Trophoblast cell (in vitro differentiated cells and primary cell): ENCODE measurements at regions not wholly inside any gene's neighbourhood (a gene's known extent, or its start where the extent isn't known, plus 50 kb on each side); places are given as distances from the start of the nearest gene placed in this dataset.
"Not testable (repeated sequence)": the region's sequence is repeated elsewhere in the genome, so short reads cannot be mapped to it uniquely, and the experiment has no call there.

Experiments
- DNase-seq, 2 donors: peaks; one replicate each; pipeline ENCODE4 v3.0.0-alpha.2; 2016
- H2AFZ ChIP-seq: 2 replicates; pipeline ENCODE4 v1.6.1; 2013; ENCODE audit warnings: low read length, moderate library complexity, mild to moderate bottlenecking; ENCODE audit not compliant: insufficient read depth, poor library complexity
- H2AK5ac ChIP-seq: 2 replicates; pipeline ENCODE4 v1.6.1; 2013; ENCODE audit warnings: mild to moderate bottlenecking, low read length
- H2BK120ac ChIP-seq: 2 replicates; pipeline ENCODE4 v1.6.1; 2013; ENCODE audit warnings: low read length, mild to moderate bottlenecking, moderate library complexity; ENCODE audit not compliant: insufficient read depth, poor library complexity
- H2BK12ac ChIP-seq: 2 replicates; pipeline ENCODE4 v1.6.1; 2013; ENCODE audit warnings: mild to moderate bottlenecking, low read length, moderate library complexity
- H2BK5ac ChIP-seq: 2 replicates; pipeline ENCODE4 v1.6.1; 2013; ENCODE audit warnings: low read length, low read depth, moderate library complexity, mild to moderate bottlenecking; ENCODE audit not compliant: poor library complexity
- H3K14ac ChIP-seq: 2 replicates; pipeline ENCODE4 v1.6.1; 2013; ENCODE audit warnings: mild to moderate bottlenecking, low read length
- H3K18ac ChIP-seq: 2 replicates; pipeline ENCODE4 v1.6.1; 2013; ENCODE audit warnings: mild to moderate bottlenecking, low read length
- H3K23ac ChIP-seq: 2 replicates; pipeline ENCODE4 v1.6.1; 2013; ENCODE audit warnings: low read length
- H3K27ac ChIP-seq: 2 replicates; pipeline ENCODE4 v1.5.1; 2013; ENCODE audit warnings: low read depth, mild to moderate bottlenecking, inconsistent platforms, low read length, moderate library complexity
- H3K27me3 ChIP-seq: 2 replicates; pipeline ENCODE4 v1.6.1; 2013; ENCODE audit warnings: inconsistent platforms, mild to moderate bottlenecking, low read length, moderate library complexity; ENCODE audit not compliant: insufficient read depth
- H3K36me3 ChIP-seq, 2 experiments: 1 replicate in 1 of 2; 2 replicates in 1 of 2; pipeline ENCODE4 v1.6.1; 2013; ENCODE audit warnings: low read length in 2 of 2, mild to moderate bottlenecking in 2 of 2, moderate library complexity in 1 of 2; ENCODE audit not compliant: insufficient read depth in 2 of 2, control insufficient read depth in 1 of 2
- H3K4ac ChIP-seq: 2 replicates; pipeline ENCODE4 v1.6.1; 2013; ENCODE audit warnings: low read depth, mild to moderate bottlenecking, low read length, moderate library complexity
- H3K4me1 ChIP-seq, 2 experiments: 1 replicate in 1 of 2; 2 replicates in 1 of 2; pipeline ENCODE4 v1.6.1; 2013; ENCODE audit warnings: low read length in 2 of 2, mild to moderate bottlenecking in 2 of 2, moderate library complexity in 1 of 2; ENCODE audit not compliant: insufficient read depth in 2 of 2, control insufficient read depth in 1 of 2
- H3K4me2 ChIP-seq: 2 replicates; pipeline ENCODE4 v1.6.1; 2013; ENCODE audit warnings: inconsistent platforms, mild to moderate bottlenecking, low read length, moderate library complexity
- H3K4me3 ChIP-seq: 2 replicates; pipeline ENCODE4 v1.5.1; 2013; ENCODE audit warnings: mild to moderate bottlenecking, low read depth, low read length, inconsistent platforms
- H3K79me1 ChIP-seq: one replicate; pipeline ENCODE4 v1.6.1; 2013; ENCODE audit warnings: low read length
- H3K79me2 ChIP-seq: 2 replicates; pipeline ENCODE4 v1.6.1; 2013; ENCODE audit warnings: low read length, mild to moderate bottlenecking; ENCODE audit not compliant: control insufficient read depth, insufficient read depth, poor library complexity
- H3K9ac ChIP-seq: 2 replicates; pipeline ENCODE4 v1.6.1; 2013; ENCODE audit warnings: mild to moderate bottlenecking, low read length
- H3K9me3 ChIP-seq: 2 replicates; pipeline ENCODE4 v1.6.1; 2013; ENCODE audit warnings: low read depth, mild to moderate bottlenecking, control low read depth, inconsistent platforms, low read length; ENCODE audit not compliant: insufficient read depth
- H4K12ac ChIP-seq: 2 replicates; pipeline ENCODE4 v1.6.1; 2013; ENCODE audit warnings: low read depth, mild to moderate bottlenecking, low read length, moderate library complexity
- H4K8ac ChIP-seq: 2 replicates; pipeline ENCODE4 v1.6.1; 2013; ENCODE audit warnings: low read depth, mild to moderate bottlenecking, low read length, moderate library complexity
- H4K91ac ChIP-seq: one replicate; pipeline ENCODE4 v1.6.1; 2013; ENCODE audit warnings: low read depth, mild to moderate bottlenecking, low read length, moderate library complexity
- WGBS: extraction: QIAGEN DNeasy Blood & Tissue Kit; methylation state at CpG from one replicate; pipeline ENCODE4 v1.1.7; 2013; ENCODE audit warnings: missing lambda C conversion rate; ENCODE audit not compliant: insufficient read length, insufficient coverage; ENCODE audit errors: extremely low coverage; 5-methylcytosine and 5-hydroxymethylcytosine counted together

GRCh38 chr13:87235621-87236020 is 435.6 kb upstream of the SLITRK5 start:
- no peak overlapping the region for H2AK5ac ChIP-seq
- H3K4me2 ChIP-seq: no peak overlapping the region

GRCh38 chr13:87244256-87244890 is 426.8 kb upstream of the SLITRK5 start:
- no peak overlapping the region for H3K4ac ChIP-seq
- H3K9me3 ChIP-seq: no peaks in the 10 kb centered on the region
- H3K14ac ChIP-seq: no peak overlapping the region
- no peak overlapping the region for H4K91ac ChIP-seq
- no peak overlapping the region for H3K18ac ChIP-seq
- no peaks in the 10 kb centered on the region for H3K36me3 ChIP-seq
- no peak overlapping the region for H2AK5ac ChIP-seq
- H3K27me3 ChIP-seq: no peaks in the 10 kb centered on the region
- H3K79me2 ChIP-seq: no peaks in the 10 kb centered on the region
- H3K9ac ChIP-seq: no peak overlapping the region
- no peak overlapping the region for H3K4me3 ChIP-seq
- H3K4me1 ChIP-seq: peaks cover 0 to 1% of the 10 kb centered on the region in 2 experiments
- no peak overlapping the region for H4K8ac ChIP-seq
- H3K79me1 ChIP-seq: no peaks in the 10 kb centered on the region
- no peak overlapping the region for H3K4me2 ChIP-seq
- no CpG with 5 or more reads among the region's 3 CpGs for WGBS
- H2BK5ac ChIP-seq: no peak overlapping the region
- DNase-seq: no peak
- H4K12ac ChIP-seq: no peak overlapping the region
- H2BK120ac ChIP-seq: no peak overlapping the region
- no peak overlapping the region for H3K27ac ChIP-seq
- H2AFZ ChIP-seq: no peak overlapping the region
- H3K23ac ChIP-seq: no peak overlapping the region
- no peak overlapping the region for H2BK12ac ChIP-seq

More at GRCh38 chr13:87235621-87236020, 435.6 kb upstream of the SLITRK5 start:
- Histone ChIP-seq H3K9ac (no peak overlapping the region), H3K79me2 (no peaks in the 10 kb centered on the region), H3K4me1 (no peaks in the 10 kb centered on the region), H3K27me3 (no peaks in the 10 kb centered on the region), H4K91ac (no peak overlapping the region), H3K18ac (no peak overlapping the region), H3K14ac (no peak overlapping the region), H3K9me3 (peaks cover 3% of the 10 kb centered on the region), H3K4me3 (no peak overlapping the region), H4K8ac (no peak overlapping the region), H2BK5ac (no peak overlapping the region), H2BK120ac (no peak overlapping the region), H3K4ac (no peak overlapping the region), H4K12ac (no peak overlapping the region), H3K79me1 (no peaks in the 10 kb centered on the region), H2AFZ (no peak overlapping the region), H3K36me3 (no peaks in the 10 kb centered on the region), H3K27ac (no peak overlapping the region), H2BK12ac (no peak overlapping the region), H3K23ac (no peak overlapping the region)
- DNase-seq: no peak

GRCh38 chr13:87249847-87250246 is 421.3 kb upstream of the SLITRK5 start:
- H3K27ac ChIP-seq, H3K79me2 ChIP-seq, H3K14ac ChIP-seq, H2AK5ac ChIP-seq, H4K91ac ChIP-seq, H3K27me3 ChIP-seq, H3K4ac ChIP-seq, H2BK120ac ChIP-seq, H4K12ac ChIP-seq, H3K9me3 ChIP-seq, H2BK5ac ChIP-seq, DNase-seq, H3K36me3 ChIP-seq, H3K18ac ChIP-seq, H3K4me1 ChIP-seq, H3K79me1 ChIP-seq, H3K23ac ChIP-seq, H3K9ac ChIP-seq, H3K4me2 ChIP-seq, H4K8ac ChIP-seq, H3K4me3 ChIP-seq, H2AFZ ChIP-seq, H2BK12ac ChIP-seq: not testable (repeated sequence)
- WGBS: no CpG with 5 or more reads among the region's 8 CpGs

- no peak overlapping the region for H2BK120ac ChIP-seq
- WGBS: no CpG with 5 or more reads among the region's 5 CpGs
Measured at GRCh38 chr13:87255394-87255793, 415.8 kb upstream of the SLITRK5 start.

More at GRCh38 chr13:87255394-87255793, 415.8 kb upstream of the SLITRK5 start:
- Histone ChIP-seq H4K8ac (no peak overlapping the region), H3K27me3 (no peaks in the 10 kb centered on the region), H3K27ac (no peak overlapping the region), H3K79me2 (no peaks in the 10 kb centered on the region), H3K4me2 (no peak overlapping the region), H3K4ac (no peak overlapping the region), H3K9me3 (no peaks in the 10 kb centered on the region), H3K9ac (no peak overlapping the region), H2BK12ac (no peak overlapping the region), H2BK5ac (no peak overlapping the region), H3K14ac (no peak overlapping the region), H3K4me1 (no peaks in the 10 kb centered on the region), H3K79me1 (no peaks in the 10 kb centered on the region), H2AFZ (no peak overlapping the region), H3K4me3 (no peak overlapping the region), H3K23ac (no peak overlapping the region), H3K18ac (no peak overlapping the region), H2AK5ac (no peak overlapping the region), H3K36me3 (no peaks in the 10 kb centered on the region), H4K12ac (no peak overlapping the region), H4K91ac (no peak overlapping the region)
- DNase-seq: no peak
